ENCODE measurements at regions not wholly inside any gene's neighbourhood (a gene's known extent, or its start where the extent isn't known, plus 50 kb on each side); places are given as distances from the start of the nearest gene placed in this dataset.

DNA sequence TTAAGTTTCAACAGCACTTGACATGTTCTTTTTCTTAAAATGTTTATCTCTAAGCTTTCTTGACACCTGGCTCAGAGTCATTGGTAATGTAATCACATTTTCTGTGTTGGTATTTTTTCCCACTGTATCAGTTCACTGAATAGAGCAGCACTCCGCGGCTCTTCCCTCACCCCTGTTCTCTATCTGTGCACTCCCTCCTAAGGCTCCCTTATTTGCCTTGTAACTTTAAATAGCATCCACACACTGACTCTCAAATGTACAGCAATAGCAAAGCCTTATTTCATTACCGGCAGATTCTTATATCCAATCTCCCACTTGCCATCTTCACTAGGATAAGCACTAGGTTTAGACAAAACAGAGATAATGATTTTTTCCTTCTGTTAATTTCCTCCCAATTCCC lies 935.5 kb upstream of the SLC10A2 start:
- TF ChIP-seq GATA2 (IDR thresholded peaks at IDR 0.05; ENCODE audit: low read depth, low read length) (no peak), GATA3 (IDR thresholded peaks at IDR 0.05; ENCODE audit: low read depth, low read length) (no peak)

Data from SH-SY5Y (cell line).